Fibroblast of lung (primary cell): ENCODE measurements at regions not wholly inside any gene's neighbourhood (a gene's known extent, or its start where the extent isn't known, plus 50 kb on each side); places are given as distances from the start of the nearest gene placed in this dataset.

Experiments
- DNase-seq, 2 donors: peaks; one replicate each; pipeline versions ENCODE4 v3.0.0 to v3.0.0-alpha.2; 2010; ENCODE audit warnings: low read depth in 2 of 2
- H2AFZ ChIP-seq: 2 replicates; pipeline ENCODE4 v1.5.1; 2012; ENCODE audit warnings: low read length, control low read depth, inconsistent platforms
- H3K27ac ChIP-seq: 2 replicates; pipeline ENCODE4 v1.5.1; 2011; ENCODE audit warnings: low read length, control low read depth; ENCODE audit not compliant: insufficient read depth
- H3K27me3 ChIP-seq: 2 replicates; pipeline ENCODE4 v1.5.1; 2011; ENCODE audit warnings: mild to moderate bottlenecking, low read length; ENCODE audit not compliant: control insufficient read depth, insufficient read depth
- H3K36me3 ChIP-seq: 2 replicates; pipeline ENCODE4 v1.5.1; 2011; ENCODE audit warnings: low read length; ENCODE audit not compliant: control insufficient read depth, insufficient read depth
- H3K4me1 ChIP-seq: 2 replicates; pipeline ENCODE4 v1.5.1; 2011; ENCODE audit warnings: low read length; ENCODE audit not compliant: control insufficient read depth, insufficient read depth; ENCODE audit errors: extremely low read depth
- H3K4me2 ChIP-seq: 2 replicates; pipeline ENCODE4 v1.5.1; 2011; ENCODE audit warnings: low read length, control low read depth; ENCODE audit not compliant: insufficient read depth; ENCODE audit errors: extremely low read depth
- H3K4me3 ChIP-seq, 4 experiments: fragments of 200-600 bp in 1 of 4; sonication (generic) in 1 of 4; replicated peaks in 1 of 4; 2 replicates each; pipeline ENCODE4 v1.5.1; 2011 to 2016; ENCODE audit warnings: low read length in 4 of 4, low read depth in 3 of 4, mild to moderate bottlenecking in 3 of 4, control low read depth in 2 of 4, inconsistent platforms in 1 of 4, mixed read lengths in 1 of 4; ENCODE audit not compliant: insufficient read depth in 1 of 4; ENCODE audit errors: control extremely low read depth in 1 of 4
- H3K79me2 ChIP-seq: 2 replicates; pipeline ENCODE4 v1.5.1; 2012; ENCODE audit warnings: mild to moderate bottlenecking, low read length, inconsistent platforms; ENCODE audit not compliant: control insufficient read depth, insufficient read depth
- H3K9ac ChIP-seq: 2 replicates; pipeline ENCODE4 v1.5.1; 2011; ENCODE audit warnings: mild to moderate bottlenecking, low read length, control low read depth; ENCODE audit not compliant: insufficient read depth
- H3K9me3 ChIP-seq: 2 replicates; pipeline ENCODE4 v1.5.1; 2012; ENCODE audit warnings: low read depth, low read length; ENCODE audit not compliant: control insufficient read depth, insufficient read depth
- H4K20me1 ChIP-seq: 2 replicates; pipeline ENCODE4 v1.5.1; 2011; ENCODE audit warnings: low read length; ENCODE audit not compliant: control insufficient read depth, insufficient read depth; ENCODE audit errors: extremely low read depth
- CTCF ChIP-seq, 2 donors: IDR thresholded peaks in 1 of 2; conservative IDR thresholded peaks in 1 of 2; 1 replicate in 1 of 2; 2 replicates in 1 of 2; pipeline ENCODE4 v1.5.1; 2011 to 2012; ENCODE audit warnings: low read length in 2 of 2, control low read depth in 1 of 2, inconsistent platforms in 1 of 2, low read depth in 1 of 2, mild to moderate bottlenecking in 1 of 2
- EZH2 ChIP-seq: IDR thresholded peaks from 2 replicates; pipeline ENCODE4 v1.5.1; 2012; ENCODE audit warnings: low read length, control low read depth, mild to moderate bottlenecking; ENCODE audit errors: missing control alignments

GRCh38 chr17:71881581-71881980, 239.2 kb upstream of the SOX9 start:
- no peaks in the 10 kb centered on the region for H3K36me3 ChIP-seq
- H3K9me3 ChIP-seq = no peaks in the 10 kb centered on the region
- DNase-seq = no peak
- no peak overlapping the region for H3K27ac ChIP-seq
- H3K4me1 ChIP-seq = no peaks in the 10 kb centered on the region
- H4K20me1 ChIP-seq = no peaks in the 10 kb centered on the region
- H3K4me3 ChIP-seq = no peak overlapping the region
- no peak overlapping the region for H3K9ac ChIP-seq
- H3K4me2 ChIP-seq = no peak overlapping the region
- no peak overlapping the region for H2AFZ ChIP-seq
- TF ChIP-seq CTCF (conservative IDR thresholded peaks at IDR 0.05 in 1 of 2, IDR thresholded peaks at IDR 0.05 in 1 of 2; ENCODE audit: low read depth in 1 of 2, low read length in 2 of 2) (no peak), EZH2 (no peak)
- no peaks in the 10 kb centered on the region for H3K27me3 ChIP-seq
- H3K79me2 ChIP-seq = no peaks in the 10 kb centered on the region

- H2AFZ ChIP-seq = no peak overlapping the region
Measured at GRCh38 chr17:71883258-71883657, 237.6 kb upstream of the SOX9 start.

GRCh38 chr17:71883845-71884244, 237.0 kb upstream of the SOX9 start:
- H3K36me3 ChIP-seq = no peaks in the 10 kb centered on the region
- H3K9ac ChIP-seq = no peak overlapping the region
- no peak overlapping the region for H3K27ac ChIP-seq
- no peak overlapping the region for H2AFZ ChIP-seq
- no peaks in the 10 kb centered on the region for H3K79me2 ChIP-seq
- DNase-seq = no peak
- H3K4me2 ChIP-seq = no peak overlapping the region
- H4K20me1 ChIP-seq = no peaks in the 10 kb centered on the region
- TF ChIP-seq CTCF (conservative IDR thresholded peaks at IDR 0.05 in 1 of 2, IDR thresholded peaks at IDR 0.05 in 1 of 2; ENCODE audit: low read depth in 1 of 2, low read length in 2 of 2) (no peak), EZH2 (no peak)
- no peaks in the 10 kb centered on the region for H3K27me3 ChIP-seq
- H3K4me1 ChIP-seq = no peaks in the 10 kb centered on the region
- no peaks in the 10 kb centered on the region for H3K9me3 ChIP-seq
- no peak overlapping the region for H3K4me3 ChIP-seq

More at GRCh38 chr17:71883258-71883657, 237.6 kb upstream of the SOX9 start:
- Histone ChIP-seq H3K9ac (no peak overlapping the region), H3K36me3 (no peaks in the 10 kb centered on the region), H3K27ac (no peak overlapping the region), H3K79me2 (no peaks in the 10 kb centered on the region), H3K27me3 (no peaks in the 10 kb centered on the region), H3K4me2 (no peak overlapping the region), H3K4me1 (no peaks in the 10 kb centered on the region), H3K4me3 (no peak overlapping the region), H4K20me1 (no peaks in the 10 kb centered on the region), H3K9me3 (no peaks in the 10 kb centered on the region)
- TF ChIP-seq EZH2 = no peak
- TF ChIP-seq CTCF (conservative IDR thresholded peaks at IDR 0.05 in 1 of 2, IDR thresholded peaks at IDR 0.05 in 1 of 2; ENCODE audit: low read depth in 1 of 2, low read length in 2 of 2) = no peak
- DNase-seq = no peak
